ENCODE measurements at regions not wholly inside any gene's neighbourhood (a gene's known extent, or its start where the extent isn't known, plus 50 kb on each side); places are given as distances from the start of the nearest gene placed in this dataset.

DNA sequence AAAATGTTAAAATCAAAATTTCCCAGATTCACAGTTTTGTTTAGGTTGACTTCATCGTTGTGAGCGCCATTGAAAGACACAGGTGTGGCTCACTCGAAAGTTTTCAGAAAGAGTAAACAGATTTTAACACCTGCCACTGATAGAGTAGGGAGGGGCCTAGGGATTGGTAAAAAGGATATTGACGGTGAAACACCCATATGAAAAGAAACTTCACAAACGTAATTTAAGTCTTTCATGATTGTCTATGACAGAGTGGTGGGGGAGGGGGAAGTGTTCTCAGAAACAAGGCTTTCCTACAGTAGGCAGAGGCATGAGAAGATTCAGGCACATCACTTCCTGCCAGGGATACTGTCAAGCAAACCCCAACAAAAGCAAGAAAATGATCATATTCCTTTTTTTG, 101.4 kb downstream of the PERP start:
- TF ChIP-seq, protein P1, sequence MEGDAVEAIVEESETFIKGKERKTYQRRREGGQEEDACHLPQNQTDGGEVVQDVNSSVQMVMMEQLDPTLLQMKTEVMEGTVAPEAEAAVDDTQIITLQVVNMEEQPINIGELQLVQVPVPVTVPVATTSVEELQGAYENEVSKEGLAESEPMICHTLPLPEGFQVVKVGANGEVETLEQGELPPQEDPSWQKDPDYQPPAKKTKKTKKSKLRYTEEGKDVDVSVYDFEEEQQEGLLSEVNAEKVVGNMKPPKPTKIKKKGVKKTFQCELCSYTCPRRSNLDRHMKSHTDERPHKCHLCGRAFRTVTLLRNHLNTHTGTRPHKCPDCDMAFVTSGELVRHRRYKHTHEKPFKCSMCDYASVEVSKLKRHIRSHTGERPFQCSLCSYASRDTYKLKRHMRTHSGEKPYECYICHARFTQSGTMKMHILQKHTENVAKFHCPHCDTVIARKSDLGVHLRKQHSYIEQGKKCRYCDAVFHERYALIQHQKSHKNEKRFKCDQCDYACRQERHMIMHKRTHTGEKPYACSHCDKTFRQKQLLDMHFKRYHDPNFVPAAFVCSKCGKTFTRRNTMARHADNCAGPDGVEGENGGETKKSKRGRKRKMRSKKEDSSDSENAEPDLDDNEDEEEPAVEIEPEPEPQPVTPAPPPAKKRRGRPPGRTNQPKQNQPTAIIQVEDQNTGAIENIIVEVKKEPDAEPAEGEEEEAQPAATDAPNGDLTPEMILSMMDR (conservative IDR thresholded peaks at IDR 0.05) = no peak
- no peak for TF ChIP-seq ZFX (IDR thresholded peaks at IDR 0.05)

All from C4-2B (cell line).